ENCODE measurements at regions not wholly inside any gene's neighbourhood (a gene's known extent, or its start where the extent isn't known, plus 50 kb on each side); places are given as distances from the start of the nearest gene placed in this dataset.

DNA sequence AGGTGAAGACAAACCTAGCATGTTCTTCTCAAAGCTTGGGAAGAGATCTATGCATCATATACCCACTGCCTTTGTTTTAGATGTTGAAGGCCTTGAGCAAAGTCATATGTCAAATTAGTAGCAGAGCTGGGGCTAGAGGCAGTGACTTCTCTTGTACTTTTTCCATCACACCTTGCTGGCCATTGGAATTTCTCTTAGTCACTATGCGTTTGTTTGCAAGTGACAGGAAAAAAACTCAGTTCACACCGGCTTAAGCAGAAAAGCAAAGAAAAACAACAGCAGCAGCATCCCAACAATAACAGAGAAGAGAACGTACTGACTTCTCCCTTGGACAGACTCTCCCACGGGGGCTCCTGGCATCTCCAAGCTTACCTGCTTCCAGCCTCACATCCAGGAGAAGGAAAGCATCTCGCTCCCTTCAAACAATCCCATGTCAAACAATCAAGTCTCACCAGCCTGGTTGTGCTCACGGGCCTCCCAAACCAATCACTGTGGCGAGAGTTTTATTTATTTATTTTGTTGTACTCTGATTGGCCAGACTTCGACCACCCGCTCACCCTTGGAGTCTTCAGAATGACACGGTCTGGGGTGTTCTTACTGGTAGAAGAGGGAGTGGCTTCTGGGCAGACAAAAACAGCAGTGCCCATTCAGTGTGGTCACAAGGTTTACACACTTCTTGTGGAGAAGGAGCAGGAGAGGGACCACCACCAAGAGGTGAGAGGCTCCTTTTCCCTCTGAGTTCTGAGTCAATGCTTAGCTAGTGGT, 83.8 kb upstream of the STC2 start:
- no peaks in the 10 kb centered on the region for H3K4me1 ChIP-seq (ENCODE audit: control insufficient read depth, extremely low read depth, insufficient read depth, low read length)
- no peak overlapping the region for H3K4me2 ChIP-seq (ENCODE audit: insufficient read depth, low read length)
- no peaks in the 10 kb centered on the region for H3K79me2 ChIP-seq (ENCODE audit: control insufficient read depth, insufficient read depth, low read length)
- POLR2A ChIA-PET = no interaction called here
- TF ChIP-seq JUN (IDR thresholded peaks at IDR 0.05; ENCODE audit: borderline replicate concordance, insufficient read depth, insufficient read length, low read depth) (no peak), EZH2 (IDR thresholded peaks at IDR 0.05; ENCODE audit: borderline replicate concordance, low read depth, low read length, severe bottlenecking) (no peak), MYC (IDR thresholded peaks at IDR 0.05; ENCODE audit: low read depth, low read length) (no peak), POLR2AphosphoS5 (IDR thresholded peaks at IDR 0.05; ENCODE audit: insufficient read depth, low read depth, low read length) (no peak), FOS (IDR thresholded peaks at IDR 0.05; ENCODE audit: borderline replicate concordance, insufficient read depth, low read length) (no peak), GATA2 (IDR thresholded peaks at IDR 0.05; ENCODE audit: insufficient read depth, insufficient read length, low read depth, low read length) (no peak), POLR2A (IDR thresholded peaks at IDR 0.05; ENCODE audit: low read depth, low read length) (no peak)
- TF ChIP-seq, protein P1, sequence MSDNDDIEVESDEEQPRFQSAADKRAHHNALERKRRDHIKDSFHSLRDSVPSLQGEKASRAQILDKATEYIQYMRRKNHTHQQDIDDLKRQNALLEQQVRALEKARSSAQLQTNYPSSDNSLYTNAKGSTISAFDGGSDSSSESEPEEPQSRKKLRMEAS (IDR thresholded peaks at IDR 0.05; ENCODE audit: insufficient read depth, insufficient read length) = no peak
- TF ChIP-seq, protein P2, sequence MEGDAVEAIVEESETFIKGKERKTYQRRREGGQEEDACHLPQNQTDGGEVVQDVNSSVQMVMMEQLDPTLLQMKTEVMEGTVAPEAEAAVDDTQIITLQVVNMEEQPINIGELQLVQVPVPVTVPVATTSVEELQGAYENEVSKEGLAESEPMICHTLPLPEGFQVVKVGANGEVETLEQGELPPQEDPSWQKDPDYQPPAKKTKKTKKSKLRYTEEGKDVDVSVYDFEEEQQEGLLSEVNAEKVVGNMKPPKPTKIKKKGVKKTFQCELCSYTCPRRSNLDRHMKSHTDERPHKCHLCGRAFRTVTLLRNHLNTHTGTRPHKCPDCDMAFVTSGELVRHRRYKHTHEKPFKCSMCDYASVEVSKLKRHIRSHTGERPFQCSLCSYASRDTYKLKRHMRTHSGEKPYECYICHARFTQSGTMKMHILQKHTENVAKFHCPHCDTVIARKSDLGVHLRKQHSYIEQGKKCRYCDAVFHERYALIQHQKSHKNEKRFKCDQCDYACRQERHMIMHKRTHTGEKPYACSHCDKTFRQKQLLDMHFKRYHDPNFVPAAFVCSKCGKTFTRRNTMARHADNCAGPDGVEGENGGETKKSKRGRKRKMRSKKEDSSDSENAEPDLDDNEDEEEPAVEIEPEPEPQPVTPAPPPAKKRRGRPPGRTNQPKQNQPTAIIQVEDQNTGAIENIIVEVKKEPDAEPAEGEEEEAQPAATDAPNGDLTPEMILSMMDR (IDR thresholded peaks at IDR 0.05; ENCODE audit: extremely low read depth in 1 of 2, insufficient read depth in 1 of 2, low read depth in 1 of 2, low read length in 2 of 2) = no peak
- no peaks in the 10 kb centered on the region for H3K9me3 ChIP-seq (replicated peaks; ENCODE audit: control insufficient read depth, insufficient read depth, low read length)
- no peaks in the 10 kb centered on the region for H3K27me3 ChIP-seq (ENCODE audit: control insufficient read depth in 2 of 2, insufficient read depth in 2 of 2, low read length in 2 of 2)
- dilution Hi-C loops (cut with MboI; ENCODE audit: extremely low pct_ligation_motif_present, low sequenced_read_pairs) (no loop called here), intact Hi-C loops (cut with micrococcal nuclease) (no loop called here)
- DNase-seq (ENCODE audit: low read depth, low spot score) = no peak
- no peaks in the 10 kb centered on the region for H4K20me1 ChIP-seq (replicated peaks; ENCODE audit: control insufficient read depth, extremely low read depth, insufficient read depth, low read length)
- BruUV-seq (replicated peaks) = no TSS peak
- CTCF ChIA-PET = interaction anchor here (1.0 kb wide), 1 partner anchor 161 kb away, joined by 4 read pairs; no protein-coding TSS in a partner anchor
- H3K27ac ChIP-seq (ENCODE audit: insufficient read depth, low read depth, low read length) = no peak overlapping the region
- H3K9ac ChIP-seq (replicated peaks; ENCODE audit: extremely low read depth, insufficient read depth, low read length) = no peak overlapping the region
- no peak for FAIRE-seq
- H3K36me3 ChIP-seq (ENCODE audit: control insufficient read depth in 2 of 2, extremely low read depth in 1 of 2, insufficient read depth in 2 of 2, low read length in 2 of 2) = no peaks in the 10 kb centered on the region
- no peaks in the 10 kb centered on the region for H3K9me1 ChIP-seq (replicated peaks; ENCODE audit: control insufficient read depth, extremely low read depth, insufficient read depth, low read length)
- H3K4me3 ChIP-seq (replicated peaks in 1 of 3; ENCODE audit: insufficient read depth in 1 of 3, low read depth in 1 of 3, low read length in 3 of 3) = no peak overlapping the region
- H2AFZ ChIP-seq (ENCODE audit: low read depth, low read length) = no peak overlapping the region
